ENCODE measurements at regions not wholly inside any gene's neighbourhood (a gene's known extent, or its start where the extent isn't known, plus 50 kb on each side); places are given as distances from the start of the nearest gene placed in this dataset.

- H3K79me1 ChIP-seq (ENCODE audit: low read depth, low read length) = no peaks in the 10 kb centered on the region
- H3K18ac ChIP-seq (ENCODE audit: extremely low read depth, low read length) = no peak overlapping the region
- no peak overlapping the region for H3K23ac ChIP-seq (ENCODE audit: insufficient read length)
- no peak overlapping the region for H2AK5ac ChIP-seq (ENCODE audit: low read depth, low read length)
- H4K5ac ChIP-seq (ENCODE audit: insufficient read length, low read depth, low read length) = no peak overlapping the region
- TF ChIP-seq JUN (IDR thresholded peaks at IDR 0.05; ENCODE audit: low read depth, low read length) (no peak), RBBP5 (IDR thresholded peaks at IDR 0.05; ENCODE audit: borderline replicate concordance, low read depth, low read length) (no peak), TEAD4 (IDR thresholded peaks at IDR 0.05; ENCODE audit: low read depth, low read length) (no peak), JUND (IDR thresholded peaks at IDR 0.05; ENCODE audit: low read length) (no peak), CHD2 (IDR thresholded peaks at IDR 0.05; ENCODE audit: low read length) (no peak), EGR1 (IDR thresholded peaks at IDR 0.05; ENCODE audit: borderline replicate concordance, low read depth, low read length) (no peak), POU5F1 (IDR thresholded peaks at IDR 0.05; ENCODE audit: low read depth, low read length) (no peak), PHF8 (conservative IDR thresholded peaks at IDR 0.05; ENCODE audit: low read depth, low read length) (no peak), KDM5A (IDR thresholded peaks at IDR 0.05; ENCODE audit: low read length) (no peak)
- no peak overlapping the region for H2BK20ac ChIP-seq (ENCODE audit: low read length)
- no peaks in the 10 kb centered on the region for H3K36me3 ChIP-seq (ENCODE audit: control insufficient read depth in 2 of 4, insufficient read depth in 4 of 4, low read length in 3 of 4)
- H3K27ac ChIP-seq (ENCODE audit: low read depth, low read length) = no peak overlapping the region
- H3K4me1 ChIP-seq (replicated peaks in 1 of 4; ENCODE audit: control insufficient read depth in 3 of 4, insufficient read depth in 4 of 4, low read length in 3 of 4) = peaks cover 0 to 4% (median 2%) of the 10 kb centered on the region in 4 experiments; a peak in 3 of 7 replicates
- H3K9ac ChIP-seq (replicated peaks in 1 of 4; ENCODE audit: extremely low read depth in 1 of 4, low read depth in 3 of 4, low read length in 3 of 4) = no peak overlapping the region
- H4K20me1 ChIP-seq (replicated peaks in 1 of 2; ENCODE audit: control insufficient read depth in 1 of 2, insufficient read depth in 2 of 2, low read length in 2 of 2) = no peaks in the 10 kb centered on the region
- no peaks in the 10 kb centered on the region for H3K23me2 ChIP-seq (ENCODE audit: low read depth, low read length)
- H2BK12ac ChIP-seq (ENCODE audit: low read depth, low read length) = no peak overlapping the region
- no peak overlapping the region for H2BK15ac ChIP-seq (ENCODE audit: low read length)
- no peak overlapping the region for H4K8ac ChIP-seq (ENCODE audit: extremely low read depth, insufficient read depth, low read length)
- H3K4me3 ChIP-seq (ENCODE audit: extremely low read depth in 1 of 4, insufficient read depth in 2 of 4, low read depth in 3 of 4, low read length in 4 of 4) = no peak overlapping the region
- POLR2A ChIA-PET (ENCODE audit: partially characterized antibody) = no interaction called here
- H3K9me3 ChIP-seq (ENCODE audit: insufficient read depth in 2 of 2, low read depth in 1 of 2, low read length in 1 of 2) = no peaks in the 10 kb centered on the region
- no peak overlapping the region for H3K14ac ChIP-seq (ENCODE audit: insufficient read length)
- H2AFZ ChIP-seq (ENCODE audit: low read length) = no peak overlapping the region
- no peak for DNase-seq (ENCODE audit: low read depth in 1 of 2, low spot score in 2 of 2)
- H3K56ac ChIP-seq (replicated peaks; ENCODE audit: insufficient read length, low read depth, low read length) = no peak overlapping the region
- FAIRE-seq = no peak
- no peak overlapping the region for H3K4me2 ChIP-seq (ENCODE audit: insufficient read depth in 1 of 2, low read depth in 2 of 2, low read length in 2 of 2)
- no peak overlapping the region for H3K4ac ChIP-seq (replicated peaks; ENCODE audit: insufficient read length, low read depth, low read length)
- CTCF ChIA-PET (ENCODE audit: partially characterized antibody) = interaction anchor here (0.8 to 1.4 kb wide), 5 partner anchors 9 to 345 kb away, joined by 3 to 5 read pairs (median 3); no protein-coding TSS in a partner anchor
- H4K91ac ChIP-seq (replicated peaks; ENCODE audit: insufficient read length, low read length) = no peak overlapping the region
- 54% methylated on average over 4 of the region's 4 CpGs; no CpG with 5 or more reads in 1 of the 2 experiments for WGBS, 2 experiments (ENCODE audit: extremely low coverage in 1 of 2, insufficient coverage in 1 of 2, insufficient read length in 1 of 2, insufficient replicate concordance in 2 of 2, low coverage in 1 of 2, low lambda C conversion rate in 2 of 2, missing lambda C conversion rate in 1 of 2)
- H3K79me2 ChIP-seq (ENCODE audit: control insufficient read depth in 1 of 2, insufficient read depth in 2 of 2, low read length in 2 of 2) = no peaks in the 10 kb centered on the region
- no peaks in the 10 kb centered on the region for H3K27me3 ChIP-seq (replicated peaks in 1 of 4; ENCODE audit: control insufficient read depth in 3 of 4, extremely low read depth in 1 of 4, insufficient read depth in 3 of 4, low read length in 3 of 4)
- H2BK120ac ChIP-seq (replicated peaks; ENCODE audit: low read depth, low read length) = no peak overlapping the region
- H2BK5ac ChIP-seq (ENCODE audit: low read depth, low read length) = no peak overlapping the region
These were observed 64.8 kb downstream of the CDCA7 start for GRCh38 chr2:173419506-173419905.
